IMR-90 (cell line): ENCODE measurements at regions not wholly inside any gene's neighbourhood (a gene's known extent, or its start where the extent isn't known, plus 50 kb on each side); places are given as distances from the start of the nearest gene placed in this dataset.

ENCODE experiments used
- ATAC-seq: fragments of 200-7000 bp; cut with Tn5 transposase; 2 replicates; pipeline ENCODE4 v1.9.1; 2020; ENCODE audit warnings: low read depth, mild to moderate bottlenecking, moderate library complexity
- BruUV-seq: library from RNA; stranded (reverse); fragments of 400-500 nt; replicated peaks from 2 replicates; lab custom pipeline; 2021; lab: Mats Ljungman, UMichigan
- CTCF ChIA-PET: fragments of 300-600 bp; formaldehyde crosslinking; extraction: SDS; loops from one replicate; lab custom pipeline; 2021; ENCODE audit warnings: antibody characterized with exemption; lab: Yijun Ruan, JAX
- POLR2A ChIA-PET: fragments of 300-600 bp; sonication (Branson Sonifier 250); formaldehyde crosslinking; loops from one replicate; lab custom pipeline; 2022; ENCODE audit warnings: antibody characterized with exemption; ENCODE audit not compliant: unreplicated experiment; lab: Charles Lee
- DNase-seq: peaks from one replicate; pipeline ENCODE4 v3.0.0; 2013
- H2AFZ ChIP-seq: replicated peaks from 2 replicates; pipeline ENCODE3; 2013; ENCODE audit warnings: low read length, mild to moderate bottlenecking; ENCODE audit not compliant: poor library complexity
- H2AK5ac ChIP-seq: 2 replicates; pipeline ENCODE4 v1.6.1; 2013; ENCODE audit warnings: low read depth, low read length, inconsistent platforms
- H2AK9ac ChIP-seq: replicated peaks from 2 replicates; pipeline ENCODE3; 2013; ENCODE audit warnings: mild to moderate bottlenecking, low read depth, low read length, moderate library complexity; ENCODE audit not compliant: poor library complexity
- H2BK120ac ChIP-seq: 2 replicates; pipeline ENCODE4 v1.6.1; 2013; ENCODE audit warnings: low read depth, low read length, inconsistent platforms
- H2BK15ac ChIP-seq: 3 replicates; pipeline ENCODE4 v1.6.1; 2013; ENCODE audit warnings: low read depth, low read length, inconsistent platforms
- H2BK20ac ChIP-seq: 2 replicates; pipeline ENCODE4 v1.6.1; 2013; ENCODE audit warnings: low read depth, mild to moderate bottlenecking, inconsistent platforms, low read length, moderate library complexity
- H2BK5ac ChIP-seq: 2 replicates; pipeline ENCODE4 v1.6.1; 2013; ENCODE audit warnings: mild to moderate bottlenecking, low read depth, low read length, inconsistent platforms; ENCODE audit not compliant: poor library complexity, severe bottlenecking
- H3K14ac ChIP-seq: replicated peaks from 2 replicates; pipeline ENCODE4 v1.6.1; 2013; ENCODE audit warnings: low read depth, low read length, inconsistent platforms
- H3K18ac ChIP-seq: 2 replicates; pipeline ENCODE4 v1.6.1; 2013; ENCODE audit warnings: low read depth, low read length, control low read depth
- H3K23ac ChIP-seq: 2 replicates; pipeline ENCODE4 v1.6.1; 2013; ENCODE audit warnings: low read depth, low read length, inconsistent platforms
- H3K27ac ChIP-seq: 2 replicates; pipeline ENCODE4 v1.5.1; 2013; ENCODE audit warnings: mild to moderate bottlenecking, control low read depth, low read length; ENCODE audit not compliant: insufficient read depth
- H3K27me3 ChIP-seq: 2 replicates; pipeline ENCODE4 v1.6.1; 2013; ENCODE audit warnings: low read length; ENCODE audit not compliant: control insufficient read depth, insufficient read depth
- H3K36me3 ChIP-seq: 2 replicates; pipeline ENCODE4 v1.6.1; 2013; ENCODE audit warnings: low read length, mixed read lengths; ENCODE audit not compliant: control insufficient read depth, insufficient read depth
- H3K4ac ChIP-seq: 2 replicates; pipeline ENCODE4 v1.6.1; 2013; ENCODE audit warnings: low read depth, low read length, inconsistent platforms
- H3K4me1 ChIP-seq: 2 replicates; pipeline ENCODE4 v1.6.1; 2013; ENCODE audit warnings: low read length, mixed read lengths; ENCODE audit not compliant: control insufficient read depth, insufficient read depth
- H3K4me2 ChIP-seq: 2 replicates; pipeline ENCODE4 v1.6.1; 2013; ENCODE audit warnings: low read depth, mild to moderate bottlenecking, control low read depth, low read length, moderate library complexity
- H3K4me3 ChIP-seq: 2 replicates; pipeline ENCODE4 v1.5.1; 2013; ENCODE audit warnings: low read depth, mild to moderate bottlenecking, control low read depth, low read length, moderate library complexity; ENCODE audit not compliant: insufficient read depth
- H3K56ac ChIP-seq: 2 replicates; pipeline ENCODE4 v1.6.1; 2013; ENCODE audit warnings: low read length, inconsistent platforms; ENCODE audit not compliant: insufficient read depth; ENCODE audit errors: extremely low read depth
- H3K79me1 ChIP-seq, 2 experiments: 2 replicates each; pipeline ENCODE4 v1.6.1; 2013; ENCODE audit warnings: low read length in 2 of 2, inconsistent platforms in 1 of 2, low read depth in 1 of 2
- H3K9ac ChIP-seq: 2 replicates; pipeline ENCODE4 v1.6.1; 2013; ENCODE audit warnings: low read depth, low read length, control low read depth
- H3K9me1 ChIP-seq: 2 replicates; pipeline ENCODE4 v1.6.1; 2013; ENCODE audit warnings: low read length, inconsistent platforms; ENCODE audit not compliant: insufficient read depth
- H3K9me3 ChIP-seq: 2 replicates; pipeline ENCODE4 v1.6.1; 2013; ENCODE audit warnings: low read length; ENCODE audit not compliant: control insufficient read depth, insufficient read depth
- H4K20me1 ChIP-seq: 2 replicates; pipeline ENCODE4 v1.6.1; 2013; ENCODE audit warnings: low read length, inconsistent platforms; ENCODE audit not compliant: insufficient read depth
- H4K5ac ChIP-seq: 2 replicates; pipeline ENCODE4 v1.6.1; 2013; ENCODE audit warnings: mild to moderate bottlenecking, low read depth, low read length, control low read depth
- H4K8ac ChIP-seq, 2 experiments: 2 replicates each; pipeline ENCODE4 v1.6.1; 2013; ENCODE audit warnings: low read depth in 2 of 2, low read length in 2 of 2, control low read depth in 1 of 2, inconsistent platforms in 1 of 2
- H4K91ac ChIP-seq: 2 replicates; pipeline ENCODE4 v1.6.1; 2013; ENCODE audit warnings: low read depth, low read length, inconsistent platforms; ENCODE audit not compliant: insufficient read depth
- BHLHE40 ChIP-seq: fragments of 150-350 bp; IDR thresholded peaks from 2 replicates; pipeline ENCODE4 v1.6.1; 2016; ENCODE audit warnings: mild to moderate bottlenecking, low read depth, low read length
- CEBPB ChIP-seq: IDR thresholded peaks from 2 replicates; pipeline ENCODE4 v1.6.1; 2012; ENCODE audit warnings: low read depth, low read length, improper control_type of control experiment
- CHD1 ChIP-seq: IDR thresholded peaks from 2 replicates; pipeline ENCODE4 v1.6.1; 2012; ENCODE audit warnings: low read depth, low read length, improper control_type of control experiment
- FOS ChIP-seq: fragments of 150-350 bp; IDR thresholded peaks from 2 replicates; pipeline ENCODE4 v1.6.1; 2016; ENCODE audit warnings: low read depth, low read length
- MAFK ChIP-seq: IDR thresholded peaks from 2 replicates; pipeline ENCODE4 v1.6.1; 2012; ENCODE audit warnings: low read depth, low read length, improper control_type of control experiment
- MAZ ChIP-seq: IDR thresholded peaks from 2 replicates; pipeline ENCODE4 v1.6.1; 2012; ENCODE audit warnings: low read depth, mild to moderate bottlenecking, low read length, improper control_type of control experiment, moderate library complexity, borderline replicate concordance
- MXI1 ChIP-seq: IDR thresholded peaks from 2 replicates; pipeline ENCODE4 v1.6.1; 2012; ENCODE audit warnings: low read depth, mild to moderate bottlenecking, low read length, moderate library complexity, borderline replicate concordance
- NFE2L2 ChIP-seq: fragments of 150-350 bp; IDR thresholded peaks from 2 replicates; pipeline ENCODE4 v1.6.1; 2016; ENCODE audit warnings: low read depth, mild to moderate bottlenecking, low read length
- RAD21 ChIP-seq: IDR thresholded peaks from 2 replicates; pipeline ENCODE4 v1.6.1; 2012; ENCODE audit warnings: low read length, improper control_type of control experiment
- RCOR1 ChIP-seq: IDR thresholded peaks from 2 replicates; pipeline ENCODE4 v1.6.1; 2012; ENCODE audit warnings: mild to moderate bottlenecking, low read length, improper control_type of control experiment; ENCODE audit not compliant: insufficient replicate concordance
- RFX5 ChIP-seq: IDR thresholded peaks from 2 replicates; pipeline ENCODE4 v1.8.0; 2012; ENCODE audit warnings: low read depth, mild to moderate bottlenecking, low read length, moderate library complexity
- SMC3 ChIP-seq: fragments of 150-350 bp; IDR thresholded peaks from 2 replicates; pipeline ENCODE4 v1.6.1; 2016; ENCODE audit warnings: low read depth, mild to moderate bottlenecking, antibody characterized with exemption, low read length, moderate library complexity
- WGBS, 2 experiments: methylation state at CpG; one replicate each; pipeline versions ENCODE4 v1.1.5 to v1.1.7; 2013; ENCODE audit warnings: missing lambda C conversion rate in 2 of 2; ENCODE audit not compliant: insufficient read length in 1 of 2; ENCODE audit errors: extremely low coverage in 2 of 2; 5-methylcytosine and 5-hydroxymethylcytosine counted together
- dilution Hi-C: fragments of 300-500 bp; cut with HindIII; formaldehyde crosslinking; loops from one replicate; pipeline ENCODE4 v1.14.3; 2018; ENCODE audit warnings: low sequenced_read_pairs; ENCODE audit not compliant: unreplicated experiment
- in situ Hi-C: fragments of 300-500 bp; cut with MboI; formaldehyde crosslinking; loops from 3 replicates; pipeline ENCODE4 v1.14.3; 2019; ENCODE audit warnings: low sequenced_read_pairs, inconsistent platforms, mixed read lengths
- intact Hi-C: fragments of 100-400 bp; cut with micrococcal nuclease; formaldehyde crosslinking; loops from 2 replicates; pipeline ENCODE4 v1.10.0; 2022
- TF ChIP-seq, protein P1 (sequence below): fragments of 150-350 bp; IDR thresholded peaks from 2 replicates; pipeline ENCODE4 v1.6.1; 2016; ENCODE audit warnings: low read depth, mild to moderate bottlenecking, low read length, moderate library complexity, borderline replicate concordance
- TF ChIP-seq, protein P2 (sequence below): conservative IDR thresholded peaks from 2 replicates; pipeline ENCODE4 v1.5.1; 2012; ENCODE audit warnings: mild to moderate bottlenecking, low read depth, low read length, improper control_type of control experiment

DNA sequence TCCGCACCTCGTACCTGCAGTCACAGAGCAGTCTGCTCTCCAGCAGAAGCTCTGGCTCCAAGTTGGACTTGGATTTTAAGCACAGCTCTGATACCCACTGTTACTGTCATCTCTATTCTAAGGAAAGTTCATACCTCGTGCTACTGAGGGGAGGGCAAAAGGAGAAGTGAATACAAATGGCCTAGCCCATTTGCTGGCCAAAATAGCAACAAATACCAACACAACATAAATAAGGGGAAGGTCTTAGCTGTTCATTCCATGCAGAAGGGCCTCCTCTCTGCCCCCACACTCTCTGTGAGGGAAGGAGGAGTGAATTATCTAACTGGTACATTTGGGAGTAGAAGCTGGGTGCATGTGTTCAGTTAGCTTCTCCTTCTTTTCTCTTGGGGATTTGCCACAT is 739.4 kb upstream of the RAB6C start:
- peaks cover 29% of the 10 kb centered on the region for H3K9me3 ChIP-seq
- no peaks in the 10 kb centered on the region for H3K36me3 ChIP-seq
- no peak overlapping the region for H4K5ac ChIP-seq
- CTCF ChIA-PET = no interaction called here
- H2AFZ ChIP-seq = no peak overlapping the region
- no peak overlapping the region for H3K23ac ChIP-seq
- H3K56ac ChIP-seq = no peak overlapping the region
- in situ Hi-C loops = no loop called here
- ATAC-seq = no peak
- H3K4me1 ChIP-seq = no peaks in the 10 kb centered on the region
- no peak overlapping the region for H3K14ac ChIP-seq
- no peaks in the 10 kb centered on the region for H3K27me3 ChIP-seq
- no peak overlapping the region for H3K18ac ChIP-seq
- no peak overlapping the region for H4K91ac ChIP-seq
- no peak overlapping the region for H3K9ac ChIP-seq
- no peaks in the 10 kb centered on the region for H3K9me1 ChIP-seq
- no peak overlapping the region for H2BK20ac ChIP-seq
- no TSS peak for BruUV-seq
- no peak overlapping the region for H4K8ac ChIP-seq
- H2BK120ac ChIP-seq = no peak overlapping the region
- no peak overlapping the region for H2AK5ac ChIP-seq
- no peak overlapping the region for H2AK9ac ChIP-seq
- H4K20me1 ChIP-seq = no peaks in the 10 kb centered on the region
- no peak overlapping the region for H2BK15ac ChIP-seq
- no peak overlapping the region for H3K4me2 ChIP-seq
- dilution Hi-C loops = no loop called here
- no peak overlapping the region for H2BK5ac ChIP-seq
- TF ChIP-seq MAFK = no peak
- TF ChIP-seq, protein P1, sequence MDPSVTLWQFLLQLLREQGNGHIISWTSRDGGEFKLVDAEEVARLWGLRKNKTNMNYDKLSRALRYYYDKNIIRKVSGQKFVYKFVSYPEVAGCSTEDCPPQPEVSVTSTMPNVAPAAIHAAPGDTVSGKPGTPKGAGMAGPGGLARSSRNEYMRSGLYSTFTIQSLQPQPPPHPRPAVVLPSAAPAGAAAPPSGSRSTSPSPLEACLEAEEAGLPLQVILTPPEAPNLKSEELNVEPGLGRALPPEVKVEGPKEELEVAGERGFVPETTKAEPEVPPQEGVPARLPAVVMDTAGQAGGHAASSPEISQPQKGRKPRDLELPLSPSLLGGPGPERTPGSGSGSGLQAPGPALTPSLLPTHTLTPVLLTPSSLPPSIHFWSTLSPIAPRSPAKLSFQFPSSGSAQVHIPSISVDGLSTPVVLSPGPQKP = no peak
- TF ChIP-seq BHLHE40 = no peak
- TF ChIP-seq RFX5 = no peak
- TF ChIP-seq, protein P2, sequence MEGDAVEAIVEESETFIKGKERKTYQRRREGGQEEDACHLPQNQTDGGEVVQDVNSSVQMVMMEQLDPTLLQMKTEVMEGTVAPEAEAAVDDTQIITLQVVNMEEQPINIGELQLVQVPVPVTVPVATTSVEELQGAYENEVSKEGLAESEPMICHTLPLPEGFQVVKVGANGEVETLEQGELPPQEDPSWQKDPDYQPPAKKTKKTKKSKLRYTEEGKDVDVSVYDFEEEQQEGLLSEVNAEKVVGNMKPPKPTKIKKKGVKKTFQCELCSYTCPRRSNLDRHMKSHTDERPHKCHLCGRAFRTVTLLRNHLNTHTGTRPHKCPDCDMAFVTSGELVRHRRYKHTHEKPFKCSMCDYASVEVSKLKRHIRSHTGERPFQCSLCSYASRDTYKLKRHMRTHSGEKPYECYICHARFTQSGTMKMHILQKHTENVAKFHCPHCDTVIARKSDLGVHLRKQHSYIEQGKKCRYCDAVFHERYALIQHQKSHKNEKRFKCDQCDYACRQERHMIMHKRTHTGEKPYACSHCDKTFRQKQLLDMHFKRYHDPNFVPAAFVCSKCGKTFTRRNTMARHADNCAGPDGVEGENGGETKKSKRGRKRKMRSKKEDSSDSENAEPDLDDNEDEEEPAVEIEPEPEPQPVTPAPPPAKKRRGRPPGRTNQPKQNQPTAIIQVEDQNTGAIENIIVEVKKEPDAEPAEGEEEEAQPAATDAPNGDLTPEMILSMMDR = no peak
- TF ChIP-seq CEBPB = no peak
- TF ChIP-seq NFE2L2 = no peak
- TF ChIP-seq MAZ = no peak
- TF ChIP-seq FOS = no peak
- TF ChIP-seq RCOR1 = no peak
- no peak for TF ChIP-seq SMC3
- TF ChIP-seq MXI1 = no peak
- TF ChIP-seq CHD1 = no peak
- TF ChIP-seq RAD21 = no peak
- H3K4me3 ChIP-seq = no peak overlapping the region
- no peak overlapping the region for H3K4ac ChIP-seq
- intact Hi-C loops = no loop called here
- no CpG with 5 or more reads among the region's 3 CpGs for WGBS, 2 experiments
- no peak overlapping the region for H3K27ac ChIP-seq
- POLR2A ChIA-PET = no interaction called here
- H3K79me1 ChIP-seq = no peaks in the 10 kb centered on the region
- no peak for DNase-seq
